CD8-positive, alpha-beta memory T cell (primary cell): ENCODE measurements at regions not wholly inside any gene's neighbourhood (a gene's known extent, or its start where the extent isn't known, plus 50 kb on each side); places are given as distances from the start of the nearest gene placed in this dataset.

Source experiments
- CTCF ChIA-PET: fragments of 350-600 bp; sonication (Branson Sonifier 250); formaldehyde crosslinking; loops from one replicate; lab custom pipeline; 2021; ENCODE audit warnings: antibody characterized with exemption; lab: Charles Lee
- POLR2A ChIA-PET: fragments of 350-600 bp; sonication (Branson Sonifier 250); formaldehyde crosslinking; loops from one replicate; lab custom pipeline; 2021; ENCODE audit warnings: antibody characterized with exemption; lab: Charles Lee
- DNase-seq, 5 donors: peaks; one replicate each; pipeline versions ENCODE4 v3.0.0 to v3.0.0-alpha.2; 2020 to 2022; ENCODE audit warnings: mixed read lengths in 1 of 5
- H3K27ac ChIP-seq: one replicate; pipeline ENCODE4 v1.7.0; 2013; ENCODE audit warnings: low read depth, mild to moderate bottlenecking, low read length, moderate library complexity
- H3K27me3 ChIP-seq: 2 replicates; pipeline ENCODE4 v1.7.0; 2013; ENCODE audit warnings: low read length, mild to moderate bottlenecking; ENCODE audit not compliant: insufficient read depth, poor library complexity, severe bottlenecking
- H3K36me3 ChIP-seq: 2 replicates; pipeline ENCODE4 v1.7.0; 2013; ENCODE audit warnings: mild to moderate bottlenecking, low read length, moderate library complexity; ENCODE audit not compliant: insufficient read depth
- H3K4me1 ChIP-seq: 2 replicates; pipeline ENCODE4 v1.7.0; 2013; ENCODE audit warnings: mild to moderate bottlenecking, low read length, moderate library complexity; ENCODE audit not compliant: insufficient read depth
- H3K4me3 ChIP-seq: 2 replicates; pipeline ENCODE4 v1.7.0; 2013; ENCODE audit warnings: mild to moderate bottlenecking, low read length
- H3K9me3 ChIP-seq: 2 replicates; pipeline ENCODE4 v1.7.0; 2013; ENCODE audit warnings: mild to moderate bottlenecking, low read length
- H3K27ac Mint-ChIP-seq, 8 donors: one replicate each; pipeline ENCODE4 v1.8.0; 2020 to 2021; ENCODE audit warnings: mixed read lengths in 8 of 8, mild to moderate bottlenecking in 6 of 8, inconsistent platforms in 3 of 8, moderate library complexity in 3 of 8
- H3K27me3 Mint-ChIP-seq, 2 donors: one replicate each; pipeline ENCODE4 v1.8.0; 2020 to 2021; ENCODE audit warnings: mixed read lengths in 2 of 2, mild to moderate bottlenecking in 1 of 2, moderate library complexity in 1 of 2
- H3K36me3 Mint-ChIP-seq, 3 donors: one replicate each; pipeline ENCODE4 v1.8.0; 2020 to 2021; ENCODE audit warnings: mixed read lengths in 3 of 3, inconsistent platforms in 1 of 3, mild to moderate bottlenecking in 1 of 3
- H3K4me1 Mint-ChIP-seq, 3 donors: one replicate each; pipeline ENCODE4 v1.8.0; 2020 to 2021; ENCODE audit warnings: mixed read lengths in 3 of 3, inconsistent platforms in 1 of 3, mild to moderate bottlenecking in 1 of 3
- H3K4me3 Mint-ChIP-seq, 7 donors: one replicate each; pipeline ENCODE4 v1.8.0; 2020 to 2021; ENCODE audit warnings: mixed read lengths in 7 of 7, mild to moderate bottlenecking in 6 of 7, moderate library complexity in 4 of 7, inconsistent platforms in 2 of 7
- H3K9me3 Mint-ChIP-seq, 5 donors: one replicate each; pipeline ENCODE4 v1.8.0; 2020 to 2022; ENCODE audit warnings: mixed read lengths in 5 of 5, mild to moderate bottlenecking in 3 of 5, moderate library complexity in 2 of 5, inconsistent platforms in 1 of 5

DNA sequence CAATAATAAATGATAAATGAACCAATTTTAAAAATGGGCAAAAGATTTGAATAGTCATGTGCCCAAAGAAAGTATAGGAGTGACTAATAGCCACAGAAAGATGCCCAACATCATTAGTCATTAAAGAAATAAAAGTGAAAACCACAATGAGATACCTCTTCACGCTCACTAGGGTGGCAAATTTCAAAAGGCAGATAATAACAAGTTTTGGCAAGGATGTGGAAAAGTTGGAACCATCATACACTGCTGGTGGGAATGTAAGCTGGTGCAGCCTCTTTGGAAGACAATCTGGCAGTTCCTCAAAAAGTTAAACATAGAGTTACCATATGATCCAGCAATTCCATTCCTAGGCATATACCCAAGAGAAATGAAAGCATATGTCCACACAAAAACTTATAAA is 1819.8 kb downstream of the MAT2B start:
- Mint-ChIP-seq H3K27me3 (no peaks in the 10 kb centered on the region), H3K4me3 (no peak overlapping the region), H3K4me1 (no peaks in the 10 kb centered on the region), H3K36me3 (no peaks in the 10 kb centered on the region), H3K9me3 (peaks cover 0 to 17% (median 9%) of the 10 kb centered on the region in 5 donors), H3K27ac (no peak overlapping the region)
- no peaks in the 10 kb centered on the region for H3K9me3 ChIP-seq
- no peak overlapping the region for H3K4me3 ChIP-seq
- ChIA-PET POLR2A (no interaction called here), CTCF (no interaction called here)
- H3K36me3 ChIP-seq: no peaks in the 10 kb centered on the region
- H3K27ac ChIP-seq: no peak overlapping the region
- no peaks in the 10 kb centered on the region for H3K27me3 ChIP-seq
- H3K4me1 ChIP-seq: no peaks in the 10 kb centered on the region
- DNase-seq: no peak

DNA sequence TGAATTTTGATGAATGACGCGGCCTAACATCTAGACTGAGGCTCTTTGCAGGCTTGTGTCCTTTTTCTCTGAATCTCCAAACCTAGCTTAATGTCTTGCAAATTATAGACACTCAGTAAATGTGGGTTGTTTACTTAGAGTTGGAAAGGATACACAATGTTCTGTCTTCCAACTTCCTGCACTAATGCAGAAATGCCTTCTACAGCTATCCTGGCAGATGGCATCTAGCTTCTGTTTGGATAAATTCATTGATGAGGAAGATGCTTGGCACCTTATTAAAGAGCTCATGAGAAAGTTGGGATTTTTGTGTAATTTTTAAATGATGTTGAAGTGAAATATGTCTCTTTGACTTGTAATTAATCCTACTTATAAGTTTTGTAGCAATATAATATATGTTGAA is 1822.2 kb downstream of the MAT2B start:
- CTCF ChIA-PET: no interaction called here
- POLR2A ChIA-PET: no interaction called here
- H3K4me3 Mint-ChIP-seq: no peak overlapping the region
- H3K27ac Mint-ChIP-seq: no peak overlapping the region
- H3K27me3 Mint-ChIP-seq: no peaks in the 10 kb centered on the region
- Histone ChIP-seq H3K4me3 (no peak overlapping the region), H3K27me3 (no peaks in the 10 kb centered on the region), H3K9me3 (no peaks in the 10 kb centered on the region), H3K36me3 (no peaks in the 10 kb centered on the region), H3K27ac (no peak overlapping the region), H3K4me1 (no peaks in the 10 kb centered on the region)
- H3K9me3 Mint-ChIP-seq: peaks cover 0 to 16% (median 6%) of the 10 kb centered on the region in 5 donors
- no peak for DNase-seq
- no peaks in the 10 kb centered on the region for H3K36me3 Mint-ChIP-seq
- no peaks in the 10 kb centered on the region for H3K4me1 Mint-ChIP-seq

- Histone ChIP-seq H3K27me3 (no peaks in the 10 kb centered on the region), H3K36me3 (no peaks in the 10 kb centered on the region), H3K27ac (no peak overlapping the region), H3K9me3 (no peaks in the 10 kb centered on the region), H3K4me1 (no peaks in the 10 kb centered on the region), H3K4me3 (no peak overlapping the region)
- no peak overlapping the region for H3K4me3 Mint-ChIP-seq
- H3K36me3 Mint-ChIP-seq: no peaks in the 10 kb centered on the region
- peaks cover 0 to 12% (median 3%) of the 10 kb centered on the region in 5 donors for H3K9me3 Mint-ChIP-seq
- no peaks in the 10 kb centered on the region for H3K27me3 Mint-ChIP-seq
- POLR2A ChIA-PET: no interaction called here
- H3K27ac Mint-ChIP-seq: no peak overlapping the region
- no peaks in the 10 kb centered on the region for H3K4me1 Mint-ChIP-seq
- no peak for DNase-seq
- CTCF ChIA-PET: no interaction called here
Observed at GRCh38 chr5:165328846-165329245, 1823.4 kb downstream of the MAT2B start.

- Mint-ChIP-seq H3K27me3 (no peaks in the 10 kb centered on the region), H3K9me3 (peaks cover 0 to 23% (median 7%) of the 10 kb centered on the region in 5 donors), H3K36me3 (no peaks in the 10 kb centered on the region), H3K4me3 (no peak overlapping the region), H3K4me1 (no peaks in the 10 kb centered on the region), H3K27ac (no peak overlapping the region)
- Histone ChIP-seq H3K27me3 (no peaks in the 10 kb centered on the region), H3K36me3 (no peaks in the 10 kb centered on the region), H3K27ac (no peak overlapping the region), H3K4me3 (no peak overlapping the region), H3K9me3 (no peaks in the 10 kb centered on the region), H3K4me1 (no peaks in the 10 kb centered on the region)
- ChIA-PET CTCF (no interaction called here), POLR2A (no interaction called here)
- no peak for DNase-seq
Observed at GRCh38 chr5:165333623-165334022, 1828.2 kb downstream of the MAT2B start.

DNA sequence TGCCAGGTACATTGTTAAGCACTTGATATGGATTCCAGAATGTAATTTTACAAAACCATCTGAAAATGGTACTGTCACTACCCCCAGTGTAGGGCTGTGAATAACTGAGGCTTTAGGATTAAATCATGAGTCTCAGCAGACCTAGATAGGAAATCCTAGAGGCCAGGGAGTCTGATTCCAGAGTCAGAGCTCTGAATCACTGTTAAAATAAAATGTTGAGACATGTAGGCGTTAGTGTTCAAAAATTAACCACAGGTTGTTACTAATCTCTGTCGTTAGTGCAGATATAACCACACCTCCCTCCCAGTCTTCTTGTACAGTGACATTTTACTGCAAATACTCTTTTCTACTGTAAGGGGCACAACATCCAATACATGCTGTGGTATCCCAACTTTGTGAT is 1828.8 kb downstream of the MAT2B start:
- Mint-ChIP-seq H3K4me1 (no peaks in the 10 kb centered on the region), H3K27me3 (no peaks in the 10 kb centered on the region), H3K9me3 (peaks cover 0 to 23% (median 7%) of the 10 kb centered on the region in 5 donors), H3K27ac (no peak overlapping the region), H3K4me3 (no peak overlapping the region), H3K36me3 (no peaks in the 10 kb centered on the region)
- POLR2A ChIA-PET: no interaction called here
- CTCF ChIA-PET: no interaction called here
- Histone ChIP-seq H3K4me3 (no peak overlapping the region), H3K9me3 (no peaks in the 10 kb centered on the region), H3K27me3 (no peaks in the 10 kb centered on the region), H3K27ac (no peak overlapping the region), H3K4me1 (no peaks in the 10 kb centered on the region), H3K36me3 (no peaks in the 10 kb centered on the region)
- DNase-seq: no peak

GRCh38 chr5:165349735-165350134 is 1844.3 kb downstream of the MAT2B start:
- H3K9me3 ChIP-seq: no peaks in the 10 kb centered on the region
- Mint-ChIP-seq H3K4me3 (no peak overlapping the region), H3K27ac (no peak overlapping the region), H3K9me3 (peaks cover 0 to 19% (median 4%) of the 10 kb centered on the region in 5 donors), H3K4me1 (no peaks in the 10 kb centered on the region), H3K36me3 (no peaks in the 10 kb centered on the region), H3K27me3 (no peaks in the 10 kb centered on the region)
- ChIA-PET CTCF (no interaction called here), POLR2A (no interaction called here)
- no peaks in the 10 kb centered on the region for H3K27me3 ChIP-seq
- no peak overlapping the region for H3K27ac ChIP-seq
- no peaks in the 10 kb centered on the region for H3K36me3 ChIP-seq
- no peaks in the 10 kb centered on the region for H3K4me1 ChIP-seq
- DNase-seq: no peak
- no peak overlapping the region for H3K4me3 ChIP-seq

- H3K27ac Mint-ChIP-seq: no peak overlapping the region
- H3K4me3 ChIP-seq: no peak overlapping the region
- ChIA-PET POLR2A (no interaction called here), CTCF (no interaction called here)
- no peaks in the 10 kb centered on the region for H3K36me3 Mint-ChIP-seq
- no peaks in the 10 kb centered on the region for H3K27me3 ChIP-seq
- no peaks in the 10 kb centered on the region for H3K9me3 ChIP-seq
- H3K4me3 Mint-ChIP-seq: no peak overlapping the region
- peaks cover 0 to 19% (median 4%) of the 10 kb centered on the region in 5 donors for H3K9me3 Mint-ChIP-seq
- H3K27me3 Mint-ChIP-seq: no peaks in the 10 kb centered on the region
- no peaks in the 10 kb centered on the region for H3K36me3 ChIP-seq
- H3K27ac ChIP-seq: no peak overlapping the region
- no peak for DNase-seq
- H3K4me1 ChIP-seq: no peaks in the 10 kb centered on the region
- H3K4me1 Mint-ChIP-seq: no peaks in the 10 kb centered on the region
Observed at GRCh38 chr5:165351342-165351741, 1845.9 kb downstream of the MAT2B start.

- Mint-ChIP-seq H3K27ac (no peak overlapping the region), H3K27me3 (no peaks in the 10 kb centered on the region), H3K9me3 (peaks cover 0 to 18% (median 6%) of the 10 kb centered on the region in 5 donors), H3K4me1 (no peaks in the 10 kb centered on the region), H3K36me3 (no peaks in the 10 kb centered on the region), H3K4me3 (no peak overlapping the region)
- CTCF ChIA-PET: no interaction called here
- no peaks in the 10 kb centered on the region for H3K36me3 ChIP-seq
- H3K4me3 ChIP-seq: no peak overlapping the region
- DNase-seq: no peak
- H3K27ac ChIP-seq: no peak overlapping the region
- H3K27me3 ChIP-seq: no peaks in the 10 kb centered on the region
- H3K9me3 ChIP-seq: no peaks in the 10 kb centered on the region
- POLR2A ChIA-PET: no interaction called here
- no peaks in the 10 kb centered on the region for H3K4me1 ChIP-seq
Observed at GRCh38 chr5:165360366-165360765, 1854.9 kb downstream of the MAT2B start.
